HG02884 (cell line): ENCODE measurements at regions not wholly inside any gene's neighbourhood (a gene's known extent, or its start where the extent isn't known, plus 50 kb on each side); places are given as distances from the start of the nearest gene placed in this dataset.

Experiments used
- ATAC-seq: cut with Tn5 transposase; IDR thresholded peaks from one replicate; pipeline ENCODE4 v1.9.1; 2021; ENCODE audit warnings: mild to moderate bottlenecking, moderate library complexity; ENCODE audit not compliant: unreplicated experiment

DNA sequence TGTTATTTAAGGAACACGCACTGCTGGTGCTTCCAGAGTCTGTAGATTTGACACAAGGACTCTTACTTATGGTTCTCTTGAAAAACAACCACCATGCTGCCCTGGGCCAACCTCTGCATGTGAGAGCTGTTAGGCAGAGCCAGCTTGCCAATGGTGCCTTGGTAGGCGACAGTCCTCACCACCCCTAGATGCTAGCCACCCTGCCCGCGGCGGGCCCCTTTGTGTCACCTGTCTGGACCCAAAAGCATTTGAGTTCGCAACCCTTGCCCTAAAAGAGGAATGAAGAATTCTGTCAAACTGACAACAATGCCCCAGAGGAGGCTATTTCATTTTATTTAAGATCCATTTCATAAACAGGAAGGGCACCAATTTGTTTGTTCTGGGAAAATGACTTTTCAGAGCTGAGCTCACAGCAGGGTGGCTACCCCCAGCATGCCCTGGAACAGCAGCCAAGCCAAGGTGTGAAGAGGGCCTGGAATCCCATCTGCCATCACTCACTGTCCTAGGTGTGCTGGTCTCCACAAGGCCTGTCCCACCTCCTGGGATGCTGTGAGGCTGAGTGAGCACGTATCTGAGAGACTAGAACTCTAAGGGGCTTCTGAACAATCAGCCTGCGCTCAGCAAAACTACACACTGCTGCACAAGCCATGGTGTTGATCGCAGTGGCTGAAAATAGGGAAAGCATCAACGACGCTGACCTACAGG is 63.8 kb upstream of the FZD10 start:
- ATAC-seq: no peak

DNA sequence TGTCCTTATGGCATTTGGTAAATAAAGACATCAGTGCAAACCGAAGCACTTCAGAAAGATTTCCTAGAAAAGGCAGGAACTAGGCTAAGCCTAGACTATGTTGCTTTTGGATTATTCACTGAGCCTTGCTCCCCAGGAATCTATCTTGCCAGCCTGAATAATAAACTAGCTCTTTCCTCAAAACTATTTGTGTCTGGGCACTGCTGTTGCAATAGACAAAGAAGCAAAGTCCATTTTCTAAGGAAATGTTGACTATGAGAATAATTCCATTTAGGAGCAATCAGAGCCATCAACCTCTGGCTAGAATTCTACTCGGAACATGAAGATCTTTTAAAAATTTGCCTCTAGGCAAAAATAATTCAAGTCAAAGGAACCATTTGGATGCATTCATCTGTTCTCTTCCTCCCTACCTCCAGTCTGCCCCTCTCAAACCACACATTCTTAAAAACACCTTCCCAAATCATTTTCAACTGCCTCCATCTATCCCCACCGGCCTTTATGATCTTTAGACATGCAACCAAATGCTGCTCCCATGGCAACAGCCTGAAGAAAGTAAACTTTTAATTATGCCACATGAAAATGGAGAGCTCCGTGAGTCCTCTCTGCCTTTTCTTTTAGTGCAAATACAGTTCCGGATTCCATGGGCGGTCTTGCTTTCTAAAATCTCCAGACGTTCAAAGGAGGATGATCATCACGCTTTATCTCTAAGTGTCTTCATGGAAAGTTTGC is 61.5 kb upstream of the FZD10 start:
- no peak for ATAC-seq

DNA sequence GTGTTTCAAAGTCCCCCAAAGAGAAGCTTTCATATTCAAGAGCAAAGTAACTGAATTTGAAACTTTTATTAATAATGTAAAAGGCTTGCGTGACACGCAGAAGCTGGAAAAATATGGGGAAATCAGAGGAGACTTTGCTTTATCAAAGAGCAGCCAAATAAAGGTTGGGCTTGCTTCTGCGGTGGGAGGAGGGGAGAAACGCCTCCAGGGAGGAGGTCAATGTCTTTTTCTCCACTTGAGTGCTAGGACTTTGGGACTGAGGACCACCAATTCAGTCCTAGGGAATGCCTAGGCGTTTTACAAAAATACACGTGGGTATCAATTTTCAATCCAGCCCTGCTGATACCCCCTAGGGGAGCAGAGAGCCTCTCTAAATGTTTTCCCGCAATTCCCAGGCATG is 60.9 kb upstream of the FZD10 start:
- no peak for ATAC-seq

DNA sequence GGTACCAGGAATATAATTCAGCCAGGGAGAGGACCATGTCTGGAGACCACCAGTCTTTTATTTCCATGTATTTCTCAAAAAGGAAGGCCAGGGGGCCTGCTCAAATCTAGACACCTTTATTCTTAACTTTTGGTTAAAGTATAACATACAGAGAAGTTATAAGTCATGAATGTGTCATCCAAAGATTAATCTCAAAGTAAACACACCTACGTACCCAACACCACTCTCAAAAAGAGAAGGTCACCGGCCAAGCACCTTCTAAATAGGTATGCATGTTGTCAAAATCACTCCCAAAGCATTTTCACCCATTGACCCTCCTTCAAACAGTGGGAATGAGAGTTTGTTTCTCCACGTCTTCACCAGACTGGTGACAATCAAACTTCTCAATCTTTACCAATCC is 60.0 kb upstream of the FZD10 start:
- ATAC-seq: no peak

DNA sequence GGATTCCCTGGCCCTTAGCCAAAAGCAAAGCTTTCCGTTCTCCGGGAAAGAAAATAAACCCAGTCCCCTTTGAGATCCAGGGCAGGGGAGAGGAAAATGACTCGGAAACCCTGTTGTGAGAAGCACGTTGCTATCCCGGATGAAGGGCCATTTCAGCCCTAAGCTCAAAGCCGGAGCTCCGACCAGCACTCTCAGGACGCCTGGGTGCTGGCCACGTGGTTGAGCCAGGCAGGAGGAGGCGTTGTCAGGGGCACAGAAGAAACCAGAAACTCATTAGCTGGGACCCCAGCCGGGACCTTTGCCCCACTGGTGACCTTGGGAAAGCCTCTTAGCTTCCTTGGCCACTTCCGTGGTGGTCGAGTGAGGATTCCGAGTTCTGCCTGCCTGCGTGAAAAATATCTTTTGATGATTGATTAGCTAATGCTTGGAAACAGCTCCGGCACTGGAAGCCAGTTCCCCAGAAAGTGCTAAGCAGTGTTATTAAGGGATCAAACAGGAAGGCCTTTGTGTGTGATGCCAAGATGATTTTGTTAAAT is 57.6 kb upstream of the FZD10 start:
- no peak for ATAC-seq

DNA sequence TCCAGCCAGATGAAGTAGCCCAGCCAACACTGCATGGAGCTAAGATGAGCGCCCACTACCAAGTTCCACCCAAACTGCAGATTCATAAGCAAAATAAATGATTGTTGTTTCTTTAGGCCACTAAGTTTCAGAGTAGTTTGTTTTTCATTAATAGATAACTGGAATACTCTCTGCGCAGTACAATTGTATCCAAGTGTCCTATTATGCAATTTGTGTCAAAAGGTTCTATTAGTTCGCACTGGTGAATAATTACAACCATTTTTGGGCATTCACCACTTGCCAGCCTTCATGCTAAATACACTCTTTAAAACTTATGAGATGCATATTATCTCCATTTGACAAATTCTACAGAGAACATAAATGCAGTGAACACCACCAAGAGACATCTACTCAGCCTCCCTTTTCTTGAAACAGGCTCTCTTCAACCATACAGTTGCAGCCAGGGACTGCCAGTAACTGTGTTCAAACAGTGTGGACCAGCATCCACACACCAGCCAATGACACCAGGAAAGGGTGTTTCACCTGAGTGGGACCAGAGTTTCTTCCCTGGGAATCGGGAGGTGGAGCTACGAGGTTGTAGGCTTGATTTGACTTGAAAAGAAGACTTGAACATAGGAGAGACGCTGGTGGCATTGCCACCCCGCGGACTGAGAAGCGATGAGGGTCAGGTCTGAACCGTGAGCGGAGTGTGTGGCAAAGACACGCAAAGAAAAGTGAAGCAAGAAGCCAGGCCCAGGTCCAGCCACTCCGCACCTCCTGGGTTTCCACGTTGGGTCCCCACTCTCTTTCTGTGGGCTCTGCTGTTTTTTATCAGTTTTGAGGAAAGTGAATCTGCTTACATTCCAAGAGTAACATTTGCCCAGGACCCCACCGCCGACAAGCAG is 53.0 kb upstream of the FZD10 start:
- ATAC-seq: no peak

DNA sequence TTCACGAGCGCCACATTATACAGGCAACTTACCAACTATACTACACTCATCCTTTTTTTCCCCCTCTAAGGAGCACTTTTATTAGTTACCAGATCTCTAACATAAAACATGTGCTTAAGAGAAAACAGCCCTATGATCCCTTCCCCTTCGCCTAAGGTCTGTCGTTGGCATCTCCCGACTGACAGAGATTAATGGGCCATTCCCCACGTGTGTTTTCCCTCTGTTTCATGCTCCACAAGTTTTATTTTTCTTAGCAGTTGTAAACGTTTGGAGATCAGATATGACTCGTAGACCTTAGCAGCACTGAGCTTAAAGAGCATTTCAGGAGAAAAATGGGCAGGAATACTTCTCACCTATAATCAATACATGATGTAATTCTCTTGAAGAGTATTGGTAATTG is 51.4 kb upstream of the FZD10 start:
- ATAC-seq: no peak

DNA sequence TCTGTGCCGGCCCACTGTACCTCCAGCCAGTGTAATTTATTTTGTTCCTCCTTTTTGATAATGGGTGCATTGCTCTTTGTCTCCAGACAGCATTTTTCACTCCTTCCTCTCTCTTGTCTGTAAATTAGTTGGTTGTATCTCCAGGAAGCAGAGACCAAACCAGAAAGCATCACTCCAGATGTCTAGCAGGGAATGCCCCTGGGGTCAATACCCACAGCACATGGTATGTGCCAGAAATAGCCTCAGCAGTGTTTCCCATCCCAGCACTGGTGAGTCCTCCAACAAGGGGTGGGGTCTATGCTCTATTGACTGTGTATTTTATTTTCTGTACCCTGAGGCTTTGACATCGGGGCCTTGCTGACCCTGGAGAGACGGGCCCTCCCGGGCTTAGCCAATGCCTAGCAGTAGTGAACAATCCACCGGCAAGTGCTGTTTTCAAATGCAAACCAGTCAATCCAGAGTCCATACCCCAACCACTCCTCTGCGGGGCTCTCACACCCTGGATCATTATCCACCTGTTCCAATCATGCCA is 50.2 kb upstream of the FZD10 start:
- no peak for ATAC-seq
